Kidney (tissue), 13 donors: ENCODE measurements at regions not wholly inside any gene's neighbourhood (a gene's known extent, or its start where the extent isn't known, plus 50 kb on each side); places are given as distances from the start of the nearest gene placed in this dataset.

Source experiments
- DNase-seq, 5 donors: peaks; one replicate each; pipeline ENCODE4 v3.0.0-alpha.2; 2013 to 2020
- FAIRE-seq: peaks from 2 replicates; lab custom pipeline; 2012; peaks lifted over from hg19 to GRCh38; lab: Jason Lieb, UNC
- H3K27ac ChIP-seq, 2 donors: one replicate each; pipeline ENCODE4 v1.7.0; 2013; ENCODE audit warnings: low read depth in 2 of 2, low read length in 2 of 2, inconsistent platforms in 1 of 2
- H3K27me3 ChIP-seq: one replicate; pipeline ENCODE4 v1.7.1; 2013; ENCODE audit warnings: low read length, inconsistent platforms; ENCODE audit not compliant: control insufficient read depth, insufficient read depth
- H3K36me3 ChIP-seq, 3 donors: one replicate each; pipeline versions ENCODE4 v1.7.0 to v1.7.1; 2013; ENCODE audit warnings: low read length in 3 of 3, control low read depth in 1 of 3, inconsistent platforms in 1 of 3; ENCODE audit not compliant: insufficient read depth in 3 of 3, control insufficient read depth in 2 of 3
- H3K4me1 ChIP-seq, 3 donors: one replicate each; pipeline versions ENCODE4 v1.7.0 to v1.7.1; 2013; ENCODE audit warnings: low read length in 3 of 3, inconsistent platforms in 1 of 3, low read depth in 1 of 3; ENCODE audit not compliant: control insufficient read depth in 2 of 3, insufficient read depth in 2 of 3
- H3K4me3 ChIP-seq, 3 donors: one replicate each; pipeline versions ENCODE4 v1.7.0 to v1.8.1; 2013; ENCODE audit warnings: low read length in 3 of 3, control low read depth in 1 of 3, inconsistent platforms in 1 of 3
- H3K9ac ChIP-seq, 3 donors: one replicate each; pipeline versions ENCODE4 v1.7.0 to v1.7.1; 2013; ENCODE audit warnings: low read length in 3 of 3, control low read depth in 1 of 3, inconsistent platforms in 1 of 3
- H3K9me3 ChIP-seq, 3 donors: one replicate each; pipeline versions ENCODE4 v1.7.0 to v1.7.1; 2013; ENCODE audit warnings: low read length in 3 of 3, control low read depth in 1 of 3, inconsistent platforms in 1 of 3; ENCODE audit not compliant: control insufficient read depth in 2 of 3, insufficient read depth in 1 of 3
- CTCF ChIP-seq: IDR thresholded peaks from 3 replicates; pipeline ENCODE4 v1.5.1; 2012; ENCODE audit warnings: mild to moderate bottlenecking, moderate library complexity, borderline replicate concordance; ENCODE audit not compliant: insufficient read depth; ENCODE audit errors: extremely low read depth
- intact Hi-C: fragments of 100-400 bp; cut with DNase I; formaldehyde crosslinking; loops from one replicate; pipeline ENCODE4 v1.11.1; 2022
- donor health status: control.
- donor health status: control.
- donor health status: control.
- donor health status: control.
- donor health status: control.
- donor health status: DM: yes; HTN: yes; CAD: no.
- donor health status: Normal renal cell carcinoma (clear cell type).

- Histone ChIP-seq H3K36me3 (no peaks in the 10 kb centered on the region), H3K4me3 (no peak overlapping the region), H3K27ac (no peak overlapping the region), H3K4me1 (no peaks in the 10 kb centered on the region), H3K9ac (no peak overlapping the region), H3K27me3 (no peaks in the 10 kb centered on the region), H3K9me3 (no peaks in the 10 kb centered on the region)
- TF ChIP-seq CTCF, result no peak
- no peak for FAIRE-seq
- intact Hi-C loops, result no loop called here
- no peak for DNase-seq
These were observed 552.5 kb downstream of the HTR1A start for GRCh38 chr5:63409737-63410136.

- H3K9me3 ChIP-seq, result no peaks in the 10 kb centered on the region
- DNase-seq (no peak), FAIRE-seq (no peak)
- intact Hi-C loops, result no loop called here
- no peak overlapping the region for H3K9ac ChIP-seq
- H3K4me1 ChIP-seq, result no peaks in the 10 kb centered on the region
- no peak overlapping the region for H3K4me3 ChIP-seq
- no peaks in the 10 kb centered on the region for H3K27me3 ChIP-seq
- TF ChIP-seq CTCF, result no peak
- no peak overlapping the region for H3K27ac ChIP-seq
- no peaks in the 10 kb centered on the region for H3K36me3 ChIP-seq
These were observed 553.3 kb downstream of the HTR1A start for GRCh38 chr5:63408984-63409383.

- Histone ChIP-seq H3K4me3 (no peak overlapping the region), H3K4me1 (no peaks in the 10 kb centered on the region), H3K9ac (no peak overlapping the region), H3K9me3 (no peaks in the 10 kb centered on the region), H3K36me3 (no peaks in the 10 kb centered on the region), H3K27me3 (no peaks in the 10 kb centered on the region), H3K27ac (no peak overlapping the region)
- DNase-seq, result peak in 4 of 5 donors; percentile 66 to 78 (median 70)
- intact Hi-C loops, result no loop called here
- no peak for FAIRE-seq
- peak; percentile 45 for TF ChIP-seq CTCF
These were observed 560.7 kb downstream of the HTR1A start for GRCh38 chr5:63401436-63402046.

GRCh38 chr5:63400079-63400478, 562.2 kb downstream of the HTR1A start:
- H3K4me3 ChIP-seq, result no peak overlapping the region
- no peaks in the 10 kb centered on the region for H3K27me3 ChIP-seq
- FAIRE-seq (no peak), DNase-seq (no peak)
- no peaks in the 10 kb centered on the region for H3K9me3 ChIP-seq
- no peak overlapping the region for H3K9ac ChIP-seq
- H3K4me1 ChIP-seq, result no peaks in the 10 kb centered on the region
- no peaks in the 10 kb centered on the region for H3K36me3 ChIP-seq
- no peak overlapping the region for H3K27ac ChIP-seq
- TF ChIP-seq CTCF, result no peak
- intact Hi-C loops, result no loop called here
